ENCODE measurements at regions not wholly inside any gene's neighbourhood (a gene's known extent, or its start where the extent isn't known, plus 50 kb on each side); places are given as distances from the start of the nearest gene placed in this dataset.

DNA sequence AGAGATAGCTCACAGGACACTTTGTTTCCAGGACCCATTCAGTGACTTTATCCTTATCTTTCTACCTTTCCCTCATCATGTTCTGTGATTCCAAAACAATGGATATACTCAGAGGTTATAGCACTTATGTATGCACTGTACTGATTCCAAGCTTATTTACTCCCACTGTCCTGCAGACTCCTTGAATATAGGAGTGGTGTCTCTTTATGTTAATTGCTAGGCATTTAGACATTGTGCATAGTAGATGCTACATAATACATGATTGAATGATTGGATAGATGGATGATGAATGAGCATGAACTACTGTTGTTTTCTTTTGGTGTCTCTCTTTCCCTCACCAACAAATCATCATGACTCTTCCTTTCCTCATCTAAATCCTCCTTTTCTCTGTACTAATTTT lies 279.1 kb upstream of the RAG2 start:
- Histone ChIP-seq H2BK20ac (ENCODE audit: low read depth, low read length, poor library complexity, severe bottlenecking) (no peak overlapping the region), H3K79me2 (ENCODE audit: insufficient read depth, low read length) (no peaks in the 10 kb centered on the region), H3K4me2 (ENCODE audit: insufficient read depth, insufficient read length, low read length) (no peak overlapping the region), H3K14ac (ENCODE audit: insufficient read depth, low read length) (no peak overlapping the region), H3T11ph (ENCODE audit: low read length) (no peak overlapping the region), H2BK120ac (ENCODE audit: low read depth, low read length, poor library complexity, severe bottlenecking) (no peak overlapping the region), H4K5ac (ENCODE audit: insufficient read length, low read depth, low read length) (no peak overlapping the region), H2AFZ (ENCODE audit: low read length) (no peak overlapping the region), H4K8ac (replicated peaks; ENCODE audit: insufficient read length, low read depth, low read length) (no peak overlapping the region), H3K4ac (ENCODE audit: low read depth, low read length) (no peak overlapping the region), H3K23me2 (ENCODE audit: insufficient read length, low read depth, low read length, poor library complexity, severe bottlenecking) (no peaks in the 10 kb centered on the region), H3K9me3 (ENCODE audit: control insufficient read depth, low read depth, low read length) (no peaks in the 10 kb centered on the region), H3K79me1 (ENCODE audit: insufficient read depth, low read depth, low read length, poor library complexity, severe bottlenecking) (no peaks in the 10 kb centered on the region), H4K91ac (ENCODE audit: insufficient read length, low read depth, low read length) (no peak overlapping the region), H3K56ac (ENCODE audit: insufficient read length, low read depth, low read length) (no peak overlapping the region), H3K4me1 (ENCODE audit: insufficient read depth, low read length) (peaks cover 2% of the 10 kb centered on the region; the same call in 1 of the 2 replicates), H3K18ac (ENCODE audit: insufficient read length, low read depth, low read length) (no peak overlapping the region), H4K20me1 (ENCODE audit: control insufficient read depth, insufficient read depth, insufficient read length) (no peaks in the 10 kb centered on the region), H2BK5ac (ENCODE audit: insufficient read length, low read length) (no peak overlapping the region), H3K27ac (ENCODE audit: insufficient read length, low read depth, low read length) (no peak overlapping the region), H2BK12ac (ENCODE audit: insufficient read length, low read depth, low read length) (no peak overlapping the region), H3K9ac (ENCODE audit: extremely low read depth, insufficient read length, low read length) (no peak overlapping the region), H3K27me3 (ENCODE audit: insufficient read depth, low read length) (no peaks in the 10 kb centered on the region), H3K23ac (ENCODE audit: insufficient read length, low read depth, low read length) (no peak overlapping the region), H2BK15ac (ENCODE audit: low read depth, low read length) (no peak overlapping the region), H2AK5ac (ENCODE audit: insufficient read length, low read length) (no peak overlapping the region)
- peaks cover 6 to 7% of the 10 kb centered on the region in 2 experiments for H3K4me1 Mint-ChIP-seq
- H3K4me3 Mint-ChIP-seq = no peak overlapping the region
- H3K27me3 Mint-ChIP-seq (ENCODE audit: low read depth) = no peaks in the 10 kb centered on the region
- H3K36me3 Mint-ChIP-seq (ENCODE audit: insufficient read depth in 1 of 3, low read depth in 3 of 3) = no peaks in the 10 kb centered on the region
- TF ChIP-seq, protein P1, sequence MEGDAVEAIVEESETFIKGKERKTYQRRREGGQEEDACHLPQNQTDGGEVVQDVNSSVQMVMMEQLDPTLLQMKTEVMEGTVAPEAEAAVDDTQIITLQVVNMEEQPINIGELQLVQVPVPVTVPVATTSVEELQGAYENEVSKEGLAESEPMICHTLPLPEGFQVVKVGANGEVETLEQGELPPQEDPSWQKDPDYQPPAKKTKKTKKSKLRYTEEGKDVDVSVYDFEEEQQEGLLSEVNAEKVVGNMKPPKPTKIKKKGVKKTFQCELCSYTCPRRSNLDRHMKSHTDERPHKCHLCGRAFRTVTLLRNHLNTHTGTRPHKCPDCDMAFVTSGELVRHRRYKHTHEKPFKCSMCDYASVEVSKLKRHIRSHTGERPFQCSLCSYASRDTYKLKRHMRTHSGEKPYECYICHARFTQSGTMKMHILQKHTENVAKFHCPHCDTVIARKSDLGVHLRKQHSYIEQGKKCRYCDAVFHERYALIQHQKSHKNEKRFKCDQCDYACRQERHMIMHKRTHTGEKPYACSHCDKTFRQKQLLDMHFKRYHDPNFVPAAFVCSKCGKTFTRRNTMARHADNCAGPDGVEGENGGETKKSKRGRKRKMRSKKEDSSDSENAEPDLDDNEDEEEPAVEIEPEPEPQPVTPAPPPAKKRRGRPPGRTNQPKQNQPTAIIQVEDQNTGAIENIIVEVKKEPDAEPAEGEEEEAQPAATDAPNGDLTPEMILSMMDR (conservative IDR thresholded peaks at IDR 0.05) = no peak
- no peak for DNase-seq
- H3K27ac Mint-ChIP-seq = no peak overlapping the region
- no peaks in the 10 kb centered on the region; a peak in 1 of 5 replicates for H3K9me3 Mint-ChIP-seq
